NB4 (cell line): ENCODE measurements at regions not wholly inside any gene's neighbourhood (a gene's known extent, or its start where the extent isn't known, plus 50 kb on each side); places are given as distances from the start of the nearest gene placed in this dataset.

Experiments used
- CTCF ChIP-seq: IDR thresholded peaks from one replicate; pipeline ENCODE4 v1.5.1; 2012; ENCODE audit warnings: low read depth, low read length
- POLR2A ChIP-seq: IDR thresholded peaks from 2 replicates; pipeline ENCODE4 v1.6.1; 2011; ENCODE audit warnings: mild to moderate bottlenecking; ENCODE audit not compliant: insufficient read length; ENCODE audit errors: extremely low read depth

- no peak for TF ChIP-seq CTCF
- no peak for TF ChIP-seq POLR2A
Measured at GRCh38 chr2:59604123-59604522, 949.3 kb downstream of the BCL11A start.
